HG03280 (cell line): ENCODE measurements at regions not wholly inside any gene's neighbourhood (a gene's known extent, or its start where the extent isn't known, plus 50 kb on each side); places are given as distances from the start of the nearest gene placed in this dataset.
A peak's percentile ranks its signal among the peaks of the same experiment; 100 is the strongest.
"Not testable (repeated sequence)": the region's sequence is repeated elsewhere in the genome, so short reads cannot be mapped to it uniquely, and the experiment has no call there.

Experiments
- ATAC-seq: cut with Tn5 transposase; IDR thresholded peaks from one replicate; pipeline ENCODE4 v1.9.1; 2021; ENCODE audit warnings: mild to moderate bottlenecking, moderate library complexity; ENCODE audit not compliant: unreplicated experiment

DNA sequence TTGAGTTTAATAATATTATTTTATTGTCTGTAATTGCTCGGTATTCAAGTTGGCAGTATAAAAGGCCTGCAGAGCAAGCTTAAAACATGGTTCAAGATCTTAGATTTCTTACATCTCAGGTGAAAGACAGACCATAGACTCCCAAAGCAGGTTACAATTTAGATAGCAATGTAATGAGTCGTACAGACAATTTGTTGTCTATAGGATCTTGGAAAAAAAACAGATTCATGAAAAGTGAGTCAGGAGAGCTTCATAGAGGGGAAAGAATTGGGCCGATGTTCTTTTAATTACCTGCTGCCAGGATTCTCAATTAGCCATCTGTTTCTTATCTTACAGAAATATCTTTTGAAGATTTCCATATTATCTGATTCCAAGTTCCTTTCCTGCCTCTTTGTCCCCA, 111.5 kb upstream of the IKBKE start:
- not testable (repeated sequence) for ATAC-seq

DNA sequence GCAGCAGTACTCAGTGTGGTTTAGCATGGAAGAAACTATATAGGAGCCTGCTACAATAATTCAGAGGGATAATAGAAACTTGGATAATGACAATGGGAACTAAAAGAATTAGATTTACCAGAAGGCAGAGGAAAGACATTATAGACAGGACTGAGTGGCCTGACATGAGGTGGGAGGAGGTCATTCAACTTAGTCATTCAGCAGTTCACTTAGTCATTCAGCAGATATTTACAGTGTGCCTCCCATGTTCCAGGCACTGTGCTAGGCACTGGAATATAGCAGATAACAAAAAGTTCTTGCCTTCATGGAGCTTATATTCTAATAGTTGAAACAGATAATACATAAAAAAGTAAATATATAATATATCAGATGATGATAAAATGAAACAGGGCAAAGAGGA, 110.9 kb upstream of the IKBKE start:
- ATAC-seq, result not testable (repeated sequence)

DNA sequence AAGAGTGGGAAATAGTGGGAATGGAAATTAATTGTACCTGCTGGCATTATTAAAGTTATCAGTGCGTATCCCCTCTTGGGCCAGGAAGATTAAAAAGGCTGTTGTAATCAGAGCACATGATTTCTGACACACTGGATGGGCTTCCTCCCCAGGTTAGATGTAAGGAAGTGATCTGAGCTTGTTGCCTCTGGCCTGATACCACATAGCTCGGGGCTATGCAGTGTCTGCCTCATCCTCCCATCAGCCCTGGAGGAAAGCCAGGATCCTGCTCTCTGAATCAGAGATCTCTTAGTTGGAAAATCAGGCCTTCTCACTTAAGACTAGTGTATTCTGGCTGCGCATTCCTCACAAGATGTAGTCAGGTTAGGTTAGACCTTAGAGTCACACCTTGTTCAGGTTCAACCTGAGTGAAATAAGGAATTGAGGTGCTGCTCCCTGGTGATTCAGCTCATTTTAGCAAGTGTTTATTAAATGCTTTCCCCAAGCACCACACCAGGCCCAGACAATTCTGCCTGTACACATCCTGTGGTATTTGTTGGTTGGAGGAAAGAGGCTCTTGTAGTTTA, 108.2 kb upstream of the IKBKE start:
- ATAC-seq, result not testable (repeated sequence)

DNA sequence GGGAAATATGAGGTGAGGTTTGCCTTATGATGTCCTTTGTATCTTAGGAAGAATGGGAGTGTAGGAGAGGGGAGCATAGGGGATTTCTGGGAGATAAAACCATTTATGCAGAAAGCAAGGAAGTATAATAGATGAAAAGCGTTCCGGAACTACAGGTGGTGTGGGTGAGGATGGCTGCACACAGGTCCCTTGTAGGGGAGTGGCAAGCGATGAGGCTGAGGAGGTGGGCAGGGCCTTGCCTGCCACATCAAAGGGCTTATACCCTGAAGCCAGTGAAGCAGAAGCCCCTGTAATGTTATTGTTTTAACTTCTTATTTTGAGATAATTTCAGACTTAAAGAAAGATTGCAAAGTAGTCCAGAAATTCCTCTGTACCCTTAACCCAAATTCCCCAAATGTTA, 107.3 kb upstream of the IKBKE start:
- not testable (repeated sequence) for ATAC-seq

DNA sequence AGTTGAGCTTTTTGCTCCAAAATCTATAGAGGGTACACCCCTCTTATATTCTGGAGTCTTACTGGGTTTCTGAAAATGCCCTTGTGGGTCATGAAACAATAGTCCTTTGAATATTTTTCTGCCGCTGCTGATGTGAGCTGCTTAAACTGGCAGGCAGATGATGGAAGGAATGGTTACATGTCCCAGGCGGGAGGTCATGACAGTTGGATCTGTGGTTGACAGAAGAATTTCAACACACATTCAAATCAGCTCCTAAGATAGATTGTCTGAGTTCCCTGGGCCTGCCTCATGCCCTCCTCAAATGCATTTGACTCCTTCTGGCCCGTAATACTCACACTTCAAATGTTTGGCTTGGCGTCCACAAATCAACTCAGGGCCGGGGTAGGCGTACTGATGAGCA, 105.0 kb upstream of the IKBKE start:
- ATAC-seq, result not testable (repeated sequence)

DNA sequence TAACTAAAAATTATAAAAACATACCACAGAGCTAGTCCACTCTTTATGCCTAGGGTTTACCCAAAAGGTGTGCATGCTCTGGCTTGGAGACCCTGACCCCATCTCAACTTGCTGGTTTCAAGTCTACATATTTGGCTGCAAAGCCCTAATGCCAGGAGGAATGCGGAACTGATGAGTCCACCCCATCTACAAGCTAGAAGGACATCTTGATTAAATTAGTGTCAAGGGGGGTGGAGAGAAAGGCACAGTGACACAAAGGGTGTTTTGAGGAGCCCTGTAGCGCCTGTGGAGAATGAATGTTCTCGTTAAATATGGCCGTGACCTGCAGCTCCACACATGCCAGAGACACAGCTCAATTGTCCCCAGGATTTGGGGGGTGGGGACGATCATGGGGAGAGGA, 104.1 kb upstream of the IKBKE start:
- ATAC-seq, result not testable (repeated sequence)

DNA sequence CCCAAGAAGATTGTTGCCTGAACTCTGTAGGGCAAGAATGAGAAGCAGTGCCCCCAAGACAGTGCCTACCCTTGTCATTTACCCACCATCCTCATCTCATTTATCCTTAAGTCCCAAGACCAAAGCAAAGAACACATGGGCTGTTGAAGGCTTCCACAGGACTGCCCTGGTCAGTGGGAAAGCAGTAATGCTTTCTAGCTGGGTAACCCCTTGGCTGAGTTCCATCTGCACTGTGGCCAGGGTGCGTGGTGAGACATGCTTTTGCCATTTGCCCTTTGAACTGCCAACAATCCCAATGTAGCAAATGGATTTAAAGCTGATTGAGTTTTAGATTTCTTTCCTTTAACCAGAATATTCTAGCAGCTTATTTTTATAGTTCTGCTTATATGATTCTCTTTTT, 103.5 kb upstream of the IKBKE start:
- ATAC-seq, result not testable (repeated sequence)

DNA sequence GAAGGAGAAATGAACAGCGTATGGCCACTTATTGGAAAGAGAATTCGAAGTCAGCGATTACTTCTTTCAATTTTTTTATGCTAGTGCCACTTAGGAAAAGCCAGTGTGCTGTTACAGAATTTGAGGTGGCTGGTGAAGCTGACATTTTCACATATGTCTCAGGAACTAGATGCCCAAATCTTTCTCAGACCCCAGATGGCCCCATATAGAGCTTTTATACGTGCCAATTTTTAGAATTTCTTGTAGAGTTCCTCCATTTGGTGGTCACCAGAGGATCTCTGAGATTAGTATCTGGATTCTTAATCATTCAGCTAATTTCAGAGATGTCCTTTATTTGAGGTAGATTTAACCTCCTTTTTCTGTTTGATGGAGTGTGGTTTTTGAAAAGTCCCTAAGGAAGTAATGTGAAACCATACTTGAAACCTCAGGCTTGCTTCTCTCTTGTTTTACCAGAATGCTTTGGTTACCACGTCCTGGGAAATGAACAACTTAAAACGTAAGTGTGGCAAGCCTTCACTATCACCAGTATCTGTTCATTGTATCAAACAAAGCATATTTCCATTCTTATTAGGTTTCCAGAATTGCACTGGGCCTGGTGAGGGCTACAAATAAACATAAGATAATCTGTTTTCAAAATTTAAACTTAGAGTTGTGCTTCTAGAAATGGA, 102.2 kb upstream of the IKBKE start:
- not testable (repeated sequence) for ATAC-seq

DNA sequence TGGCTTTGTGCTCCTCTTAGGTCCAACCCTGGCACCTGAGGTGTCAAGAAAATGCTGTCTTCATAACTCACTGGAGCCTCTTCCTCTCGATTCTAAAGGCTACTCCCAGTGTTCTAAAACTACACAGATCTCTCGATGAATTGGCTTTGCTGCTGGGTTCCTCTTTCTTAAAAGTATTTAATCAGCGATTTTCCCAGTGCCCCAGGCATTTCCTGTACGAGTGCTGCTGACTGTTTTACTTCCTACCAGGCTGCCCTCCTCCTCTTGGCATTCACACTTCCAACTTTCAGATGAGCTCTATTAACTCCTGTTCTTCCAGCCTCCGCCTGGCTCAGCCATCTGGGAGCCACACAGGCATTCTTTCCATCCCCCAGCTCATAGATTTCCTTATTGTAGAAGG, 95.6 kb upstream of the IKBKE start:
- not testable (repeated sequence) for ATAC-seq

DNA sequence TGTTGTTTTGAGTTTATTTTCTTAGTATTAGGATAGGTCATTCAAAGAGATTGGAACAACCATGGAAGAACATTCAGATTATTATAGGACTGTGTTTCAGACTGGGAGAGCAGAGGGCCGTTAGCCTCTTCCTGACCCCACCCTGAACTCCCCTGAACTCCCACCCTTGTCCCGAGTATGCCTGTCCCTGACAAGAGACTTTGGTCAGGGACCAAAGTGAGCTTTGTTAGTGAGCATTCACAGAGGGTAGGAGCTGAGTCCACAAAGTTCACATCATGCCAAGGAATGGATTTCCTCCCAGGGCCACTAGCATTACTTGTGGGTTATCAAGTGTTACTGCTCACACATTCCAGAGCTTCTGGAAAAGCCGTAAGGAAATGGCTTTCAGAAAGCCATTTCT, 94.7 kb upstream of the IKBKE start:
- not testable (repeated sequence) for ATAC-seq

DNA sequence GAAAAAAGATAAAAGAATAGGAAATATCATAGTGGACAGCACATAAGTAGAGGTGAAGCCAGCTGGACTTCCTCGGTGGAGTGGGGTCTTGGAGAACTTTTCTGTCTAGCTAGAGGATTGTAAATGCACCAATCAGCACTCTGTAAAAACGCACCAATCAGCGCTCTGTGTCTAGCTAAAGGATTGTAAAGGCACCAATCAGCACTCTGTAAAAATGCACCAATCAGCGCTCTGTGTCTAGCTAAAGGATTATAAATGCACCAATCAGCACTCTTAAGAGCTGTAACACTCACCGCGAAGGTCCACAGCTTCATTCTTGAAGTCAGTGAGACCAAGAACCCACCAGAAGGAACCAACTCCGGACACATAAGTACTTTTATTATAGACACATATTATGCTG, 91.8 kb upstream of the IKBKE start:
- ATAC-seq, result not testable (repeated sequence)

DNA sequence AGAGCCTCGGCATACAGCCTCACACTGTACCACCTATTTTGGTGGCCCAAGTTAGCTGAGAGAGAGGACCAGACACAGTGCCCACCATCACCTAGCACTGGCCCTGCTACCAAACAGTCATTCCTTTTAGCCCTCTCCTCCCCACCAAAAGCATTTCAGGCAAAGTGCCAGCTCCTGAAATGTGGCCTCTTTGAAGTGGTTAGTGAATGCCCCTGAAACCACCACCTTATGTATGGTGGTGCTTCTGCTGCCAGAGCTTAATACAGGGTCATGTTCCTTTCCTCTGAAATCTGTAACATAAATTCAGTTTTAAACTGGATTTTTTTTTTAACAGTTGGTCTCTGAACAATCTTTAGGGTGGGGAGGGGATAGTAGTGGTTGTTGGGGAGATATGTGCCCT, 91.0 kb upstream of the IKBKE start:
- not testable (repeated sequence) for ATAC-seq

DNA sequence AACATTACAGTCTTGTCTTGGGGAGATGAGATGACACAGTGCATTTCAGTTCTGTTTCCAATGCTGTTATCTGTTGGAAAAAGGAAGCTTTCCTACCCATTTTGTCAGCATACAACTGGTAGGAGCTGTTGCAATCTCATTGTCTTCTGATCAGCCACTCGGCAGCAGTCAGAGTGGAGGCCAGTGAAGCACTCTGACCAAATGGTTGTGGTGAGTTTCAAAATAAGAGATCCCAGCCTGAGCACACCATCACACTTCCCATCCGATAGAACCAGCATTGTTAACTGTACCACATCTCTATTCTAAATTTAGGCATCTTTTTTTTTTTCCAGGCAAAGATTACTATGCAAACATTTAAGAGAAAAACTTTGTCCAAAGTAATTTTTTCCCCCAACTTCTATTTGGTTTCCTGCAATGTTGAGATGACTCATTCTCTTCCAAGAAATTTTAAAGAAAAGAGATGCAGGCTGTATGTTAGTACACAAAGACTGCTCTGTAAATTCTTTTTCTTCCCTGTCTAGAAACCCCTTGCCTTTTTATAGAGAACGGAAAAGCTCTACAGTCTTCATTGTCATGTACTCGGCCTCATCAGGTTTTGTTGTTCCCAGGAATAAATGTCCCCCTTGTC, 90.0 kb upstream of the IKBKE start:
- not testable (repeated sequence) for ATAC-seq

DNA sequence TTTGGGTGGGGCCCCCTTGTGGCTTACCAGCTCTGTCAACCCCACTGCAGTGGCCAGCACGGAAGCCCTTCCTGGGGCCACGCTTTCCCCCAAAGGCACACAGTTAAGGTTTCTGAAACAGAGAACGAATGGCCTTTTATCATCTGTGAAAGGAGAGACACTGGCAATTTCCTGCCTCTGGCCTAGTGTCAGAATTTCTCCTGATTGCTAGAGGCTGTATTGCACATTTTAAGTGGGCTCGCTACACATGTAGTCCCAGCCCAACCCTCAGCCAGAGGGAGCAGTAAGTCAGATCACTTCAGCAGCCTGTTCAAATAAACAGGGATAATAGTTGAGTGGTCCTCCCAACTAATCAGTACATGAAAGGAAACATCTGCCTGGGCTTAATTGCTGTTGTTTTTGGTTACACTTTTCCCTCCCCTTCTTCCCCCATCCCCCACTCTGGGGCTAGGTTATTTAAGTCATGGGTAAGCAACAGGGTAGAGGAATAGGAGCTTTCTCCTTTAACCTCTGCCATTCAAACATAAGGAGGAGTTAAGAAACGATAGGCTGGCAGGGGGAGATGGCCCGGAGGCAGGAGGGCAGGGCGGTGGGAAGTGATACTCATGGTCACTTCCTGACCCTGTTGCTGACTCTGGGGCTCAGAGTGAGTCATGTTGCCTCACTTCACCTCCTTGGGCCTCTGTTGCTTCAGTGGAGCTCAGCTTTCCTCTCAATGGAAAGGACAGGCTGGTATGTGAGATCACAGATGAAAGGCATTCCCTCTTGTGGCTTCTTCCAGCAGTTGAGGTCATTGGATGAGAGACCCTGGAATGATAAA, 89.3 kb upstream of the IKBKE start:
- ATAC-seq, result not testable (repeated sequence)

DNA sequence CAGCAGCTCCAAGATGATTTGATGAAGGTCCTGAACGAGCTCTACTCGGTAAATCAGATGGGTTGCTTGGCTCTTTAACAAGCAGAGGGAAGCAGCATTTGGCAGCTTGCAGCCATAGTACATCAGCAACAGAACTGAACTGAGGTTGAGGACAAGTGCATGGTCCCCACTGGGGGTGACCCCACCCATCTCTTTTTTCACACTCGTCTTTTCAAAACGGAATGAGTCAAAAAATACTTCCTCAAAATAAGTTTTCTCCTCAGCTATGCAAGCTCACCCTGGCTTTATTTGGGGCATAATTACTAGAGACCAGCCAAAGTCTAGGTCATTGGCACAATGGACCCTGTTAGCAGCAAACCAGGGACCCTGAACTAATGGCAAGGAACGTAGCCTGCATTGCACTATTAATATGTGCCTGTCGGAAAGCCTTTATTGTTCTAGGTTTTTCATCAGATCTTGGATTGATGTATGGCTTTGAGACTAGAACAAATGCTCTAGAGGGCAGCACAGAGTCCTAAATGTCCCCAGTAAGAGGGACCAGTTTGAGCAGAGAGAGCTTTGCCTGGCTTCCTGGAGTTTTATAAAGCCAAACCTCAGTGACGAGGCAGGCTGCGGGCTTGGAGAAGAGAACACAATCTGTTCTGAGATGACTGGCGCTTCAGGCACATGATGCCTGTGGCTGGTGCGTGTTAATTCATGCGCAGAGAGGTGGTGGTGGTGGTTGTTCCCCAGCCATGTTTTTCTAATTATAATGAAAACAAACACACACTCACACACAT, 86.1 kb upstream of the IKBKE start:
- ATAC-seq, result peak; percentile 45

DNA sequence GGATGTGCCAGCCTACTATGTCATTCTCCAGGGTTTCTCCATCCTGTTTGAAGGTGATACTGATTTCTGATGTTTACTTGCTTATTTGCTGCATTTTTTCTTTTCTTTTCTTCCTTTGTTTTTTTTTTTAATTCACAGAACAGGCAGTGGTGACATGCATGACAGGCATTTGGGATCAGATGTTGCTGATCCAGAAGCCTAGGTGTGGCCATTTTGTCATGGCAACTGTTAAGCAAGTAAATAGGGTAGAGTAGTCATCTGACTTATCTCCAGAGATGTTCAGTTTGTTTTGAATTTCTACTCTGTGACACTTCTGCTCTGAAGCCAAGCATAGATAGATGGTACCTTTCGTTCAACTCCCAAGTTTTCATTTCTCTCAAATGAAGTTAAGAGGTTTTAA, 85.4 kb upstream of the IKBKE start:
- not testable (repeated sequence) for ATAC-seq

DNA sequence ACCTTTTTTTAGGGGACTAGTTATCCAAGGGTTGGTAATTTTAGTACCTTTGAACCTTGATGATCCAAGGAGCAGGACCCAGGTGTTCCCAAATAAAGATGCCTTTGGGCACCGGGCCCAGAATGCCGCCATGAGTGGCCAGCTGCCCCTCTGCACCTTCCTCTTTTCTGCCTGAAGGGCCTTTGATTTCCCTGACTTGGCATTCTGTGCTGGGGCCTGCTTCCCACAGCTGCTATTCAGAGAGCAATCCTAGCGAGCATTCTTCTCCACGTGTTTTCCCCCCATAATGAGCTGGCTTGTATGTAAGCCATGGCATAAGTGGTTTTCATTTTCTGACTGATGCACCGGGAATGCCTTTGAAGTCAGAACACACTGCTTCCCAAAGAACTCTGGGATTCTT, 82.6 kb upstream of the IKBKE start:
- not testable (repeated sequence) for ATAC-seq

DNA sequence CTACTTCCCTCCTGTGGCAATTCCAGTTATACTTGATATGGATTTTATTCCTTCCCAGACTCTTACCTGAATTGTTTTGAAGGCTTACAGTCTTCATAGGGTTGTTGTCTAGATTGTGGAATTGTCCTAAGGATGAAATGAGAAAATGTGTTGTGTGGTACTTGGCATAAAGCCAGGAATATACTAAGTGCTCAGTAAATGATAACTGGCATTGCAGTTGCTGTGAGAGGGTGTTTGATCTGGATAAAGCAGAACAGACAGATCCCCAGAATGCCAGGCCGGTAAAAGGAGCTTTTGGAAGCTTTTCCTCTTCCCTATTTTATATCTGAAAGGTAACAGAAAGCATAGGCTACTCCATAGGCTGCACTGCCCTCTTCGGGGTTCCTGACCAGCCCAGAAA, 78.4 kb upstream of the IKBKE start:
- ATAC-seq, result not testable (repeated sequence)

DNA sequence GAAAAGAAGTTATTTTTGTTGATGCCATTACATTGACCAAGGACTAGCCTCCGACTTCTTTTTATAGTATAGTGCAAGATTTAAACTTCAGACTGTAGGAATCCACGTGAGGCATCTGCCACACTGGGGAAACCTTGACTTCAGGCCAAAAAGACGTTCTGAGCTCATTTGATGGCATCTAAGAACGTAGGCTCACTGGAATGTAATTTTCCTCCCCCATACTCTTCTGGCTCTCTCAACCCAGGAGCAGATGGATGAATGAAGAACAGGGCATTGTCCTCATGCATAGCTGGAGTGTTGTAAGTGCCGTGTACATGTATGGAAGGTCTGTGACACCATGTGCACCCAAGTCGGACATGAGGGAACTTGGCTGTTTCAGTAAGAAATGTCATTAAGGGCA, 72.8 kb upstream of the IKBKE start:
- not testable (repeated sequence) for ATAC-seq

DNA sequence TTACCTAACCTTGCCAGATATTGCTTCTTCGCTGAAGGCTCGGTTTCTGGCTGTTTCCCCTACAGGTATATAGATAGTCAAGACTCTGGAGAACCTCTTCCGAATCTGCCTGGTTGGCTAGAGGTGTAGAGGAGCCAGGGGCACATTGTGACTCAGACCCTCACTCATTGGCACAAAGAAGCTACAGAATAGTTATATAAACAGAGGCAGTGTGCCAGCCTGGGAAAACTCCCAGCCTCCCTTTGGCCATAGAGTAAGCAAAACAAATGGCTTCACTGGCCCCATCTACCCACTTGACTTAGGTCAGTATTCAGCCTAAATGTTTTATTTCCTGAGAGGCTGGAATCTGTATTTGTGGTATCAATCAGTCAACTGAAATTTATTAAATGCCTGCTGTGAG, 72.0 kb upstream of the IKBKE start:
- ATAC-seq, result not testable (repeated sequence)
